ENCODE measurements at regions not wholly inside any gene's neighbourhood (a gene's known extent, or its start where the extent isn't known, plus 50 kb on each side); places are given as distances from the start of the nearest gene placed in this dataset.

- peak; percentile 20 for DNase-seq (ENCODE audit: low read depth)
- no peak overlapping the region for H3K4me3 ChIP-seq (ENCODE audit: low read depth, low read length)
- TF ChIP-seq CTCF (IDR thresholded peaks at IDR 0.05; ENCODE audit: insufficient read depth, low read depth, low read length, missing control alignments) = no peak
Observed at GRCh38 chr6:141309295-141309694, 823.4 kb upstream of the GJE1 start.

- no peak for TF ChIP-seq CTCF (IDR thresholded peaks at IDR 0.05; ENCODE audit: insufficient read depth, low read depth, low read length, missing control alignments)
- DNase-seq (ENCODE audit: low read depth) = peak; percentile 9
- no peak overlapping the region for H3K4me3 ChIP-seq (ENCODE audit: low read depth, low read length)
Observed at GRCh38 chr6:141307309-141307998, 825.3 kb upstream of the GJE1 start.

GRCh38 chr6:141303907-141304306 is 828.8 kb upstream of the GJE1 start:
- no peak overlapping the region for H3K4me3 ChIP-seq (ENCODE audit: low read depth, low read length)
- no peak for TF ChIP-seq CTCF (IDR thresholded peaks at IDR 0.05; ENCODE audit: insufficient read depth, low read depth, low read length, missing control alignments)
- DNase-seq (ENCODE audit: low read depth) = no peak

GRCh38 chr6:141301779-141302178 is 830.9 kb upstream of the GJE1 start:
- no peak overlapping the region for H3K4me3 ChIP-seq (ENCODE audit: low read depth, low read length)
- DNase-seq (ENCODE audit: low read depth) = no peak
- TF ChIP-seq CTCF (IDR thresholded peaks at IDR 0.05; ENCODE audit: insufficient read depth, low read depth, low read length, missing control alignments) = no peak

- no peak for TF ChIP-seq CTCF (IDR thresholded peaks at IDR 0.05; ENCODE audit: insufficient read depth, low read depth, low read length, missing control alignments)
- H3K4me3 ChIP-seq (ENCODE audit: low read depth, low read length) = no peak overlapping the region
- DNase-seq (ENCODE audit: low read depth) = no peak
Observed at GRCh38 chr6:141290941-141291721, 841.6 kb upstream of the GJE1 start.

GRCh38 chr6:141288947-141289346 is 843.8 kb upstream of the GJE1 start:
- DNase-seq (ENCODE audit: low read depth) = no peak
- no peak overlapping the region for H3K4me3 ChIP-seq (ENCODE audit: low read depth, low read length)
- no peak for TF ChIP-seq CTCF (IDR thresholded peaks at IDR 0.05; ENCODE audit: insufficient read depth, low read depth, low read length, missing control alignments)

Measured in GM12865 (cell line).